Adipocyte (in vitro differentiated cells): ENCODE measurements at regions not wholly inside any gene's neighbourhood (a gene's known extent, or its start where the extent isn't known, plus 50 kb on each side); places are given as distances from the start of the nearest gene placed in this dataset.
"Not testable (repeated sequence)": the region's sequence is repeated elsewhere in the genome, so short reads cannot be mapped to it uniquely, and the experiment has no call there.

ENCODE experiments used
- DNase-seq: peaks from one replicate; pipeline ENCODE4 v3.0.0-alpha.2; 2015; ENCODE audit warnings: low read depth
- H3K27me3 ChIP-seq: replicated peaks from 2 replicates; pipeline ENCODE4 v1.7.0; 2013; ENCODE audit warnings: mild to moderate bottlenecking, low read length, moderate library complexity; ENCODE audit not compliant: control insufficient read depth, insufficient read depth
- H3K36me3 ChIP-seq: 2 replicates; pipeline ENCODE4 v1.7.0; 2013; ENCODE audit warnings: low read length, mild to moderate bottlenecking, moderate library complexity; ENCODE audit not compliant: control insufficient read depth, insufficient read depth, severe bottlenecking
- H3K4me1 ChIP-seq: 2 replicates; pipeline ENCODE4 v1.7.0; 2013; ENCODE audit warnings: mild to moderate bottlenecking, low read length, moderate library complexity; ENCODE audit not compliant: control insufficient read depth, insufficient read depth
- H3K4me3 ChIP-seq: 2 replicates; pipeline ENCODE4 v1.7.0; 2013; ENCODE audit warnings: mild to moderate bottlenecking, low read length, moderate library complexity
- H3K9ac ChIP-seq: 2 replicates; pipeline ENCODE4 v1.7.0; 2013; ENCODE audit warnings: mild to moderate bottlenecking, low read length, moderate library complexity
- H3K9me3 ChIP-seq: 2 replicates; pipeline ENCODE4 v1.7.0; 2013; ENCODE audit warnings: mild to moderate bottlenecking, low read length, moderate library complexity; ENCODE audit not compliant: control insufficient read depth

DNA sequence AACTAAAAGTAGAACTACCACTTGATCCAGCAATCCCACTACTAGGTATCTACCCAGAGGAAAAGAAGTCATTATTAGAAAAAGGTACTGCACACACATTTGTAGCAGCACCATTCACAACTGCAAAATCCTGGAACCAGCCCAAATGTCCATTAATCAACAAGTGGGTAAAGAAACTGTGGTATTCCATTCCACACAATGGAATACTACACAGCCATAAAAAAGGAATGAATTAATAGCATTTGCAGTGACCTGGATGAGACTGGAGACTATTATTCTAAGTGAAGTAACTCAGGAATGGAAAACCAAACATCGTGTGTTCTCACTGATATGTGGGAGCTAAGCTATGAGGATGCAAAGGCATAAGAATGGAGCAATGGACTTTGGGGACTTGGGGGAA is 783.8 kb downstream of the KCNJ2 start:
- not testable (repeated sequence) for H3K9ac ChIP-seq, H3K9me3 ChIP-seq, H3K36me3 ChIP-seq, H3K27me3 ChIP-seq, DNase-seq, H3K4me1 ChIP-seq, H3K4me3 ChIP-seq

DNA sequence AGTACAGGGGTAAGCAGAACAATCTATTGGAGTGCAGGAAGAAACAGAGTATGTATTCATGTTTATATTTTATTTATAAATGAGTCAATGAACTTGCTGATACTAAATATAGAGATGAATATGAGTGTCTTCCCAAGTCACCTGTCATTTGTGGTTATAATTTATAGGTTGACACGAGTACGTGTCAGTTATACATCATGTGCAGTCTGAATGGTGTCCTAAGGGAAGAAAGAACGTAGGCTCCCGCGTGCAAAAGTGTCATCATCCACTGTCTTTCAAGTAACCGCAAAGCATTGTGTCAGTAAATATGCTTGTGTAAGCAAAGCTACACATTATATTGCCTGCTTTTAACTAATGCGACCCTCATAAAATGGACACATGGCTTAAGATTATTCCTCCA is 786.1 kb downstream of the KCNJ2 start:
- no peak for DNase-seq
- no peaks in the 10 kb centered on the region for H3K4me1 ChIP-seq
- H3K4me3 ChIP-seq, result no peak overlapping the region
- no peaks in the 10 kb centered on the region for H3K36me3 ChIP-seq
- peaks cover 4% of the 10 kb centered on the region for H3K9me3 ChIP-seq
- no peak overlapping the region for H3K9ac ChIP-seq
- H3K27me3 ChIP-seq, result no peaks in the 10 kb centered on the region

DNA sequence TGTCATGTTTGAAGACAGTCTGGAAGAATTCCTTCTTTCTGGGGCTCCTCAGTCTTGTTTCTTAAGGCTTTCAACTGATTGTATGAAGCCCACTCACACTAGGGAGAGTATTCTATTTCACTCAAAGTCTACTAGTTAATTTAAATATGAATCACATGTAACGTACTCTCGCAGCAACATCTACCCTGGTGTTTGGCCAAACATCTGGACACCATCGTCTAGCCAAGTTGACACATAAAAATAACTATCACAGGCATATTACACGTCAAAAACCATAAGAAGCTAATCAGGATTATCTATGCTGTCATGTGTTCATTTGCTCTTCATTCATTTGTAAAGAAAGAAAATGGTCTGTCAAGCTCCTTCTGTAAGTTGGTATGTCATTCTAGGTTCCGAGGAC is 787.4 kb downstream of the KCNJ2 start:
- no peaks in the 10 kb centered on the region for H3K36me3 ChIP-seq
- no peak for DNase-seq
- no peak overlapping the region for H3K9ac ChIP-seq
- H3K4me3 ChIP-seq, result no peak overlapping the region
- peaks cover 4% of the 10 kb centered on the region for H3K9me3 ChIP-seq
- H3K27me3 ChIP-seq, result no peaks in the 10 kb centered on the region
- no peaks in the 10 kb centered on the region for H3K4me1 ChIP-seq

DNA sequence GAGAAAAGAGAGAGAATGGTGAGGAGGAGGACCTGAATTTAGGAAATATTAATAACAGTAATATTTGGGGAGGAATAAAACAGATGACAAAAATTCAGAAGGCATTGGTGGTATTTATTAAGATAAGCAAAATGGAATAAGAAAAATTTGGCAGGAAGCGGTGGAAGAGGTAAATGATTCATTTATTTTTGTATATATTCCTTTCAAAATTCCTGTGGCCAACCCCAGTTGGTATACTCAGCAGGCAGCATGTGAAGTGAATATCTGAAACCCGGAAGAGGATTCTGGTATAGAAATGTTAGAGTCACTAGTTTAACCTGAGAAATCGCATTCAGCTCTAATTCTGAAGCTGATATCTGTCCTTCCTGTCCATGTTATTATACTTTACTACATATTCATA is 792.0 kb downstream of the KCNJ2 start:
- Histone ChIP-seq H3K27me3 (no peaks in the 10 kb centered on the region), H3K36me3 (no peaks in the 10 kb centered on the region), H3K4me3 (no peak overlapping the region), H3K9me3 (peaks cover 6% of the 10 kb centered on the region), H3K9ac (no peak overlapping the region), H3K4me1 (no peaks in the 10 kb centered on the region)
- no peak for DNase-seq

DNA sequence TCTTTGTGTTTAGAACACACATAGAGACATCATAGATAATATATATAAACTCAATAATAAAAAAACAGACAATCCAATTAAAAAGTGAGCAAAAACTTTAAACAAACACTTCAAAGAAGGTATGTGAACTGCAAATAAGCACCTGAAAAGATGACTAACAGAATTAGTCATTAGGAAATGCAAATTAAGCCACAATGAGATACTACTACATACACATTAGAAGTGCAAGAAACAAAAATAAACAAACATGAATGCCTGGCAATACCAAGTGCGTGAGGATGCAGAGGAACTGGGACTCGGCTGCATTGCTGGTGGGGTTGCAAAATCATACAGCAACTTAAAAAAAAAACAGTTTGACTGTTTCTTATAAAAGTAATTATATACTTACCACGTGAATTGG is 799.0 kb downstream of the KCNJ2 start:
- DNase-seq, result no peak
- no peak overlapping the region for H3K4me3 ChIP-seq
- peaks cover 11% of the 10 kb centered on the region for H3K9me3 ChIP-seq
- H3K9ac ChIP-seq, result no peak overlapping the region
- no peaks in the 10 kb centered on the region for H3K4me1 ChIP-seq
- H3K27me3 ChIP-seq, result no peaks in the 10 kb centered on the region
- no peaks in the 10 kb centered on the region for H3K36me3 ChIP-seq

DNA sequence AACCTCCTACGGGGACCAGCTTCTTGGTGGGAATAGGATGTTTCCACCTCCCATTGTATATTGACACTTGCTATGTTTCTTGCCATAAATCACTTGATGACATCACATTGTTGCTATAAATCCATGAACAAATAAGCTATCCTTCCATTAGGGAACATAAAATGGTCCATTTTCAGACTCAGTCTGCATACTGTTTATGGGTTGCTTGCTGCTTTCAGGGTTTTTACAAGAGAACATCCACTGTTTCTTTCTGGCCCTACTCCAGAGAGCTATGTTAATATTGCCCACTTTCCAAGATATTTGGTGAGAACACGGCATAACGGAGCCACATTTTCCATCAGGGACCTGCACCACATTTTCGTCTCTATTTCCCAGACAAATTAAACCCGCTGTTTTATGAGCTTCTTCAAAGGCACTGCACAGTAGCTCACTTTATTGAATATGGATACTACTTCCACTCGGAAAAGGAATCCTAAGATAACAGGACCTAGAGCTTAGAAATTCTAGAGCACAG is 800.2 kb downstream of the KCNJ2 start:
- Histone ChIP-seq H3K9me3 (peaks cover 11% of the 10 kb centered on the region), H3K27me3 (no peaks in the 10 kb centered on the region), H3K4me3 (no peak overlapping the region), H3K9ac (no peak overlapping the region), H3K4me1 (no peaks in the 10 kb centered on the region), H3K36me3 (no peaks in the 10 kb centered on the region)
- no peak for DNase-seq

DNA sequence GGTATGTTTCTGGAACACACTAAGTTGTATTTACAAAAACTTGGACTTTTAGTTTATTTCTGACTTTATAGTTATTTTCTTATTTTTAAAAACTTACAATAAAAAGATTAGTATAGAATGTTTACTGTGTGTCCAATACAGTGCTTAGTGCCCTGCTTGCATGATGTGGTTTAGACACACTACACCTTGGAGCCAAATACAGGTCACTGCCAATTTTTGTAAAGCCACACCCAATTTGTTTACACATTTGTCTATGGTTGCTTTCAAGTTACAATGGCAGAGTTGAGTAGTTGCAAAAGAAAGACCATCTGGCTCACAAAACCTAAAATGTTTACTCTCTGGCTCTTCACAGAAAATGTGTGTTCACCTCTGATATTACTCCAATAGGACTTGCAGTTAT is 807.1 kb downstream of the KCNJ2 start:
- no peaks in the 10 kb centered on the region for H3K4me1 ChIP-seq
- DNase-seq, result no peak
- H3K9me3 ChIP-seq, result peaks cover 2% of the 10 kb centered on the region
- H3K4me3 ChIP-seq, result no peak overlapping the region
- H3K9ac ChIP-seq, result no peak overlapping the region
- H3K36me3 ChIP-seq, result no peaks in the 10 kb centered on the region
- H3K27me3 ChIP-seq, result no peaks in the 10 kb centered on the region

DNA sequence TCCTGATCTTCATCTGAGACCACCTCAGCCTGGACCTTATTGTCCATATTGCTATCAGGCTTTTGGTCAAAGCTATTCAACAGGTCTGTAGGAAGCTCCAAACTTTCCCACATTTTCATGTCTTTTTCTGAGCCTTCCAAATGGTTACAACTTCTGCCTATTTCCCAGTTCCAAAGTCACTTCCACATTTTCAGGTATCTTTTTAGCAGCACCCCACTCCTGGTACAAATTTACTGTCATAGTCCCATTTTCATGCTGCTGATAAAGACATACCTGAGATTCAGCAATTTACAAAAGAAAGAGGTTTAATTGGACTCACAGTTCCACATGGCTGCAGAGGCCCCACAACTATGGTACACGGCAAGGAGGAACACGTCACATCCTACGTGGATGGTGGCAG is 815.5 kb downstream of the KCNJ2 start:
- Histone ChIP-seq H3K4me3 (no peak overlapping the region), H3K36me3 (no peaks in the 10 kb centered on the region), H3K9ac (no peak overlapping the region), H3K4me1 (no peaks in the 10 kb centered on the region), H3K9me3 (peaks cover 15% of the 10 kb centered on the region), H3K27me3 (no peaks in the 10 kb centered on the region)
- no peak for DNase-seq

DNA sequence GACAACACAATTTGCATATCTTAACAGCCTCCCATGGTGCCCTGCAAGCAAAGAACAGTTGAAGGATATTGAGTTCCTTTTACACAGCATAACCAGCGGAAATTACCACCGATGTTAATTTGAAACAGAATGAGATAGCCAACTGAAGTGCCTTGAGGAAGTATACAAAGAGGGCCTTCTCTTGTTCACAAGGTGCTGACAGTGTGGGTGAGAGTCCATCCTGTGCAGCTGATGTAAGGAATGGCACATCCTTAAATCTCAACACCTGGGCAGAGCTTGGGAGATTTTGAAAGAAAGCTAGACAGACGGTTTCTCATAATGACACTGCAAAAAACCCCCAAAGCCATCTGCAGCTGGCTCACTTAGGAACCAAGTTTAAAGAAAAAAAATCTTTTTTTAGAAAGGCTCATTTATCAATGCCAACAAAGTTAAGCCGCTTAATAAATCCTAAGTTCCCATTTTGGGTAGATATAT is 818.6 kb downstream of the KCNJ2 start:
- Histone ChIP-seq H3K9ac (no peak overlapping the region), H3K27me3 (no peaks in the 10 kb centered on the region), H3K9me3 (peaks cover 15% of the 10 kb centered on the region), H3K4me3 (no peak overlapping the region), H3K36me3 (no peaks in the 10 kb centered on the region), H3K4me1 (no peaks in the 10 kb centered on the region)
- DNase-seq, result no peak

DNA sequence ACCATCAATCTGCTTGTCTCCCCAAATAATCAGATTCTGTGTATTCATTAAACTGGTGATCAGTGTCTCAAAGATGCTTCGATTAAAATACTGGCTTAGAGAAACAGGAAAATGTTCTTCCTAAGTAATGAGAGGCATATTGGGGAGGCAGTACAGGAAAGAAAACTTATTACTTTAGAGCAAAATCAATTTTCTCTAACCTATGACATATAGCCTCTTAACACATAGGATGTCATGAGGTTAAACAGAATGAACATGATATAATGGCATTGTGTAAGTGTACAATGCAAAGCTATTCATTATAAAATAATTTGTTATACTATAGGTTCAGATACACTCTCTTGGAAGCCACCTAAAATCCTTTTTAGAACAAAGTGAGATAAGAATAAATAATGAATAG is 819.3 kb downstream of the KCNJ2 start:
- no peak for DNase-seq

DNA sequence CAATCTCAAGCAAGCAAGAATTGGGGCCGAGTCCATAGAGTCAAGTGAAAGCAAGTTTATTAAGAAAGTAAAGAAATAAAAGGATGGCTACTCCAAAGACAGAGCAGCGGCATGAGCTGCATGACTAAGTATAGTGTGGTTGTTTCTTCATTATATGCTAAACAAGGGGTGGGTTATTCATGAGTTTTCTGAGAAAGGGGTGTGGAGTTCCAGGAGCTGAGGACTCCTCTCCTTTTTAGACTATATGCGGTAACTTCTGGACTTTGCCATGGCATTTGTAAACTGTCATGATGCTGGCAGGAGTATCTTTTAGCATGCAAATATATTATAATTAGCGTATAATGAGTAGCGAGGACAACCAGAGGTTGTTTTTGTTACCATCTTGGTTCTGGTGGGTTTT is 819.9 kb downstream of the KCNJ2 start:
- H3K4me3 ChIP-seq, result no peak overlapping the region
- H3K27me3 ChIP-seq, result no peaks in the 10 kb centered on the region
- H3K9ac ChIP-seq, result no peak overlapping the region
- no peaks in the 10 kb centered on the region for H3K4me1 ChIP-seq
- H3K36me3 ChIP-seq, result no peaks in the 10 kb centered on the region
- no peak for DNase-seq
- peaks cover 15% of the 10 kb centered on the region for H3K9me3 ChIP-seq

More for the DNA sequence above, 819.3 kb downstream of the KCNJ2 start:
- Histone ChIP-seq H3K4me1 (no peaks in the 10 kb centered on the region), H3K27me3 (no peaks in the 10 kb centered on the region), H3K9me3 (peaks cover 15% of the 10 kb centered on the region), H3K36me3 (no peaks in the 10 kb centered on the region), H3K9ac (no peak overlapping the region), H3K4me3 (no peak overlapping the region)

DNA sequence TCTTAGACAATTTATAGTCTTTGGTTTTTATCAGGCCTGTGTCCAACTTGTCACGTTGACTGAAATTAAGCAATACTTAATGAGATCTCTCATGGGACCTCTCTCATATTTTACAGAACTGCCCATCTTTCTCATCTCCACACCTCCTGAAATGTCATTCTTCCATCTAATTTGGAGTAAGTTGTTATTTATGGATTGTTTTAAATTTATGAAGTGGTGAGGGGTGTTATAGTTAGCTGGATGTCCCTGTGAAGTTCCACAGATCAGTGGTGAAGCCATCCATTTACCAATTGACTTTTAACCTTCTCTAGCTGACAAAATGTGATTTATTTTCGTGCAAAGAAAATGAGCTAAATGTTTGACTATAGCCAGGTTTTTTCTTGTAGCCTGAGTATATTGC is 824.9 kb downstream of the KCNJ2 start:
- no peaks in the 10 kb centered on the region for H3K27me3 ChIP-seq
- no peaks in the 10 kb centered on the region for H3K9me3 ChIP-seq
- H3K4me3 ChIP-seq, result no peak overlapping the region
- DNase-seq, result no peak
- H3K36me3 ChIP-seq, result no peaks in the 10 kb centered on the region
- H3K9ac ChIP-seq, result no peak overlapping the region
- no peaks in the 10 kb centered on the region for H3K4me1 ChIP-seq
